B cell (primary cell): ENCODE measurements at regions not wholly inside any gene's neighbourhood (a gene's known extent, or its start where the extent isn't known, plus 50 kb on each side); places are given as distances from the start of the nearest gene placed in this dataset.

Experiments used
- ATAC-seq: fragments of 200-7000 bp; cut with Tn5 transposase; one replicate; pipeline ENCODE4 v1.10.0; 2021; ENCODE audit warnings: low read depth, mild to moderate bottlenecking, moderate number of reproducible peaks, moderate library complexity
- CTCF ChIA-PET: fragments of 350-600 bp; sonication (Branson Sonifier 250); formaldehyde crosslinking; loops from one replicate; lab custom pipeline; 2021; ENCODE audit warnings: antibody characterized with exemption, inconsistent platforms; lab: Charles Lee
- POLR2A ChIA-PET: fragments of 350-600 bp; sonication (Branson Sonifier 250); formaldehyde crosslinking; loops from one replicate; lab custom pipeline; 2021; ENCODE audit warnings: antibody characterized with exemption; lab: Charles Lee
- DNase-seq: peaks from one replicate; pipeline ENCODE4 v3.0.0; 2013
- H2AFZ ChIP-seq: 2 replicates; pipeline ENCODE4 v1.6.1; 2012; ENCODE audit warnings: mild to moderate bottlenecking, low read depth, low read length; ENCODE audit not compliant: insufficient read depth, poor library complexity, severe bottlenecking
- H3K27ac ChIP-seq, 2 donors: 1 replicate in 1 of 2; 2 replicates in 1 of 2; pipeline ENCODE4 v1.5.1; 2012 to 2013; ENCODE audit warnings: low read length in 2 of 2, mild to moderate bottlenecking in 2 of 2, moderate library complexity in 1 of 2
- H3K27me3 ChIP-seq, 4 experiments: fragments of 200-600 bp in 1 of 4; sonication (generic) in 1 of 4; replicated peaks in 1 of 4; 1 replicate in 2 of 4; 2 replicates in 2 of 4; pipeline versions ENCODE4 v1.6.1 to v1.7.0; 2013 to 2016; ENCODE audit warnings: low read length in 3 of 4, mild to moderate bottlenecking in 2 of 4, mixed read lengths in 1 of 4, moderate library complexity in 1 of 4; ENCODE audit not compliant: insufficient read depth in 4 of 4, control insufficient read depth in 3 of 4; ENCODE audit errors: control extremely low read depth in 1 of 4
- H3K36me3 ChIP-seq, 2 experiments: replicated peaks in 1 of 2; 1 replicate in 1 of 2; 2 replicates in 1 of 2; pipeline versions ENCODE4 v1.6.1 to v1.7.1; 2013; ENCODE audit warnings: low read length in 1 of 2; ENCODE audit not compliant: insufficient read depth in 2 of 2, control insufficient read depth in 1 of 2; ENCODE audit errors: control extremely low read depth in 1 of 2, extremely low read depth in 1 of 2
- H3K4me1 ChIP-seq, 2 donors: fragments of 200-600 bp in 1 of 2; sonication (generic) in 1 of 2; 1 replicate in 1 of 2; 2 replicates in 1 of 2; pipeline versions ENCODE4 v1.5.1 to v1.6.1; 2013 to 2017; ENCODE audit warnings: low read length in 2 of 2; ENCODE audit not compliant: control insufficient read depth in 2 of 2, insufficient read depth in 2 of 2
- H3K4me2 ChIP-seq: replicated peaks from 2 replicates; pipeline ENCODE3; 2012; ENCODE audit warnings: mild to moderate bottlenecking, low read depth, low read length; ENCODE audit not compliant: poor library complexity, severe bottlenecking
- H3K4me3 ChIP-seq, 5 experiments: fragments of 200-600 bp in 1 of 5; sonication (generic) in 1 of 5; 1 replicate in 3 of 5; 2 replicates in 2 of 5; pipeline versions ENCODE4 v1.5.1 to v1.7.0; 2011 to 2016; ENCODE audit warnings: low read length in 4 of 5, mild to moderate bottlenecking in 4 of 5, low read depth in 2 of 5, control low read depth in 1 of 5, moderate library complexity in 1 of 5; ENCODE audit not compliant: insufficient read depth in 1 of 5; ENCODE audit errors: control extremely low read depth in 1 of 5, extremely low read depth in 1 of 5
- H3K79me2 ChIP-seq: fragments of 200-600 bp; sonication (generic); one replicate; pipeline ENCODE4 v1.6.0; 2016; ENCODE audit warnings: low read length; ENCODE audit not compliant: control insufficient read depth, insufficient read depth
- H3K9ac ChIP-seq: fragments of 200-600 bp; sonication (generic); 2 replicates; pipeline ENCODE4 v1.6.1; 2017; ENCODE audit warnings: mild to moderate bottlenecking, low read length, moderate library complexity
- H3K9me3 ChIP-seq, 3 donors: one replicate each; pipeline versions ENCODE4 v1.6.1 to v1.7.1; 2013; ENCODE audit warnings: low read length in 2 of 3; ENCODE audit not compliant: control insufficient read depth in 2 of 3, insufficient read depth in 1 of 3; ENCODE audit errors: control extremely low read depth in 1 of 3
- H4K20me1 ChIP-seq: 2 replicates; pipeline ENCODE4 v1.6.0; 2012; ENCODE audit warnings: mild to moderate bottlenecking, low read length; ENCODE audit not compliant: insufficient read depth, control insufficient read depth, poor library complexity, severe bottlenecking
- H3K27ac Mint-ChIP-seq: one replicate; pipeline ENCODE4 v1.8.0; 2021; ENCODE audit warnings: mixed read lengths
- H3K27me3 Mint-ChIP-seq: one replicate; pipeline ENCODE4 v1.8.0; 2021; ENCODE audit warnings: mixed read lengths
- H3K4me1 Mint-ChIP-seq: one replicate; pipeline ENCODE4 v1.8.0; 2021; ENCODE audit warnings: mixed read lengths
- H3K4me3 Mint-ChIP-seq: one replicate; pipeline ENCODE4 v1.8.0; 2021; ENCODE audit warnings: mixed read lengths
- H3K9me3 Mint-ChIP-seq: one replicate; pipeline ENCODE4 v1.8.0; 2022; ENCODE audit warnings: mixed read lengths; ENCODE audit not compliant: insufficient read depth
- EZH2 ChIP-seq: IDR thresholded peaks from 2 replicates; pipeline ENCODE4 v1.6.1; 2012; ENCODE audit warnings: borderline replicate concordance, low read depth, mild to moderate bottlenecking, moderate library complexity, low read length; ENCODE audit not compliant: insufficient read depth, poor library complexity, severe bottlenecking
- WGBS: methylation state at CpG from one replicate; pipeline ENCODE4 v1.1.5; 2013; ENCODE audit warnings: missing lambda C conversion rate; ENCODE audit not compliant: insufficient coverage; 5-methylcytosine and 5-hydroxymethylcytosine counted together
- intact Hi-C: fragments of 100-400 bp; cut with micrococcal nuclease; formaldehyde crosslinking; loops from one replicate; pipeline ENCODE4 v1.10.0; 2022
- TF ChIP-seq, protein P1 (sequence below): fragments of 200-600 bp; IDR thresholded peaks from one replicate; pipeline ENCODE4 v1.8.0; 2022; ENCODE audit warnings: antibody characterized with exemption, mild to moderate bottlenecking

DNA sequence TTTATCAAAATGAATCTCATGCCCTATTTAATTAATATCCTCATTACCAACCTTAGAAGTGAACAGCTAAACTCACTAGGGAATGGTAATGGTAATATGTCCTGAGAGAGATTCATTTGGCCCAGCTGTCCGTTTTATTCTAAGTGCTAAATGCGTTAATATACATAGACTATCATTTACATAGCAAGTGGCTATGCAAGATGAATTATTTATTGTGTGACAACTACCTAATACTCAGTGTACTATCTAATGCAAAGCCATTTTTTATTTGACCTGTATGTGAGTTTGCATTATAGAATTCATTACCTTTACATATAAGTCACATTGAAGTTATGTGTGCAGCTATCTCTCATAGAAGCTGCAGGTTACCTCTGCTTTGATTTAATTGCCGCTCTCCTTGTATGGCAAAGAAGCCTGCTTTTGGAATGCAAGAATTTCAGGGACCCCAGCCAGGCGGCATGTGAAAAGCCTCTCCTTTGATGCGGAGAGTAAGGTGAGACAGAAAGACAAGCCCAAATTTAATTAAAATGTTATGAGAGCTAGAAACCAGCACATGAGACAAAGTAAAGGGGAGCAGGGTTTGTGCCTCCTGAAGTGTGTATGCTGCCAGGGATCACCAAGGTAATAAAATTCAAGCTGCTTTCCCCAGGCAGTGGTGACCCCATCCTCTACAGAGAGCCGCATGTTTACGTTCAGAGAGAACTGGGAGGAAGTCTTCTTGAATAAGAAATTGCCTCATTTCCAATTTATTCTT lies 693.0 kb upstream of the MAP3K7 start:
- Histone ChIP-seq H3K27me3 (no peaks in the 10 kb centered on the region), H3K9me3 (peaks cover 0 to 2% (median 0%) of the 10 kb centered on the region in 3 donors), H3K36me3 (no peaks in the 10 kb centered on the region), H3K9ac (no peak overlapping the region), H3K4me3 (no peak overlapping the region), H3K4me1 (no peaks in the 10 kb centered on the region), H4K20me1 (no peaks in the 10 kb centered on the region), H2AFZ (no peak overlapping the region), H3K27ac (no peak overlapping the region), H3K79me2 (no peaks in the 10 kb centered on the region), H3K4me2 (no peak overlapping the region)
- Mint-ChIP-seq H3K4me3 (no peak overlapping the region), H3K4me1 (no peaks in the 10 kb centered on the region), H3K27ac (no peak overlapping the region), H3K9me3 (peaks cover 6% of the 10 kb centered on the region), H3K27me3 (no peaks in the 10 kb centered on the region)
- DNase-seq (no peak), ATAC-seq (no peak)
- POLR2A ChIA-PET, result no interaction called here
- 100% methylated on average over 2 of the region's 7 CpGs for WGBS
- intact Hi-C loops, result no loop called here
- TF ChIP-seq, protein P1, sequence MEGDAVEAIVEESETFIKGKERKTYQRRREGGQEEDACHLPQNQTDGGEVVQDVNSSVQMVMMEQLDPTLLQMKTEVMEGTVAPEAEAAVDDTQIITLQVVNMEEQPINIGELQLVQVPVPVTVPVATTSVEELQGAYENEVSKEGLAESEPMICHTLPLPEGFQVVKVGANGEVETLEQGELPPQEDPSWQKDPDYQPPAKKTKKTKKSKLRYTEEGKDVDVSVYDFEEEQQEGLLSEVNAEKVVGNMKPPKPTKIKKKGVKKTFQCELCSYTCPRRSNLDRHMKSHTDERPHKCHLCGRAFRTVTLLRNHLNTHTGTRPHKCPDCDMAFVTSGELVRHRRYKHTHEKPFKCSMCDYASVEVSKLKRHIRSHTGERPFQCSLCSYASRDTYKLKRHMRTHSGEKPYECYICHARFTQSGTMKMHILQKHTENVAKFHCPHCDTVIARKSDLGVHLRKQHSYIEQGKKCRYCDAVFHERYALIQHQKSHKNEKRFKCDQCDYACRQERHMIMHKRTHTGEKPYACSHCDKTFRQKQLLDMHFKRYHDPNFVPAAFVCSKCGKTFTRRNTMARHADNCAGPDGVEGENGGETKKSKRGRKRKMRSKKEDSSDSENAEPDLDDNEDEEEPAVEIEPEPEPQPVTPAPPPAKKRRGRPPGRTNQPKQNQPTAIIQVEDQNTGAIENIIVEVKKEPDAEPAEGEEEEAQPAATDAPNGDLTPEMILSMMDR, result no peak
- no peak for TF ChIP-seq EZH2
- CTCF ChIA-PET, result no interaction called here

DNA sequence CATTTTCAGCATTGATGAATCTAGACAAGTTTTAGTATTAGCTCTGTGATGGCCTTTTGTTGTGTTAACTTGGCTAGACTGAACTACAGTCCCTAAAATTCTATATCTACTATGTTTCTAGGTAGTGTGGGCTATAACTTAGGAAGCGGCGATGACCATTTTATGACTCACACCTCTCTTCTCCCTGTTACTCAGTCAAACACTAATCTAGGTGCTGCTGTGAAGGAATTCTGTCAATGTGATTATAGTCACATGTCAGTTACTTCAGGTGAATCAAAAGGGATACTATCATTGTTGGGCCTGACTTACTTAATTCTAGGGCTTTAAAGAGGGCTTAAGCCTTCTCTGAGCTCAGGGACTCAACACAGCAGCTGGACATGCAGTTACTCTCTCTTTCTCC lies 691.5 kb upstream of the MAP3K7 start:
- no peaks in the 10 kb centered on the region for H4K20me1 ChIP-seq
- H3K4me1 ChIP-seq, result no peaks in the 10 kb centered on the region
- intact Hi-C loops, result no loop called here
- no peak overlapping the region for H3K4me3 ChIP-seq
- TF ChIP-seq EZH2, result no peak
- TF ChIP-seq, protein P1, result no peak
- DNase-seq, result no peak
- no peak overlapping the region for H3K9ac ChIP-seq
- no peaks in the 10 kb centered on the region for H3K4me1 Mint-ChIP-seq
- no peak for ATAC-seq
- no peaks in the 10 kb centered on the region for H3K79me2 ChIP-seq
- no peak overlapping the region for H3K4me2 ChIP-seq
- no peaks in the 10 kb centered on the region for H3K36me3 ChIP-seq
- H3K9me3 ChIP-seq, result peaks cover 0 to 7% (median 0%) of the 10 kb centered on the region in 3 donors
- ChIA-PET POLR2A (no interaction called here), CTCF (no interaction called here)
- H3K4me3 Mint-ChIP-seq, result no peak overlapping the region
- no peak overlapping the region for H2AFZ ChIP-seq
- H3K27ac ChIP-seq, result no peak overlapping the region
- no peaks in the 10 kb centered on the region for H3K27me3 ChIP-seq
- no peaks in the 10 kb centered on the region for H3K27me3 Mint-ChIP-seq
- H3K27ac Mint-ChIP-seq, result no peak overlapping the region
- H3K9me3 Mint-ChIP-seq, result peaks cover 6% of the 10 kb centered on the region
- WGBS, result no CpG with 5 or more reads among the region's 2 CpGs
